K562 (cell line): ENCODE measurements at regions not wholly inside any gene's neighbourhood (a gene's known extent, or its start where the extent isn't known, plus 50 kb on each side); places are given as distances from the start of the nearest gene placed in this dataset.

ENCODE experiments used
- ATAC-seq: fragments of 200-7000 bp; cut with Tn5 transposase; 3 replicates; pipeline ENCODE4 v1.9.1; 2020; ENCODE audit warnings: moderate library complexity
- BruUV-seq: library from RNA; stranded (reverse); fragments of 400-500 nt; replicated peaks from 2 replicates; lab custom pipeline; 2021; lab: Mats Ljungman, UMichigan
- CTCF ChIA-PET: fragments of 300-600 bp; formaldehyde crosslinking; extraction: SDS; loops from one replicate; lab custom pipeline; 2021; ENCODE audit warnings: low intra/inter-chr PET ratio; lab: Yijun Ruan, JAX
- POLR2A ChIA-PET: fragments of 300-600, 350-650 bp; sonication (Branson Sonifier 250); formaldehyde crosslinking; extraction: SDS; loops from one replicate; lab custom pipeline; 2021; ENCODE audit warnings: antibody characterized with exemption, inconsistent platforms; lab: Yijun Ruan, JAX
- DNase-seq, 4 experiments: peaks; one replicate each; pipeline versions ENCODE4 v3.0.0 to v3.0.0-alpha.2; 2011 to 2018; ENCODE audit warnings: low spot score in 3 of 4, mixed read lengths in 3 of 4; ENCODE audit errors: extremely low read depth in 1 of 4
- FAIRE-seq: peaks from 2 replicates; lab custom pipeline; 2011; peaks lifted over from hg19 to GRCh38; lab: Jason Lieb, UNC
- H2AFZ ChIP-seq: 2 replicates; pipeline ENCODE4 v1.6.0; 2011; ENCODE audit warnings: low read depth, low read length, control low read depth, inconsistent platforms
- H3K27ac ChIP-seq: fragments of 200-600 bp; 3 replicates; pipeline ENCODE4 v1.8.0; 2011; ENCODE audit warnings: low read depth, mild to moderate bottlenecking, control low read depth, inconsistent platforms, low read length, moderate library complexity, mixed read lengths; ENCODE audit errors: extremely low read depth
- H3K27me3 ChIP-seq, 2 experiments: fragments of 300-600 bp in 1 of 2; 2 replicates in 1 of 2; 3 replicates in 1 of 2; pipeline versions ENCODE4 v1.6.0 to v1.8.0; 2011; ENCODE audit warnings: inconsistent platforms in 2 of 2, low read length in 2 of 2, mild to moderate bottlenecking in 1 of 2, mixed read lengths in 1 of 2, moderate library complexity in 1 of 2; ENCODE audit not compliant: control insufficient read depth in 2 of 2, insufficient read depth in 2 of 2
- H3K36me3 ChIP-seq: fragments of 300-600 bp; 3 replicates; pipeline ENCODE4 v1.8.0; 2011; ENCODE audit warnings: mild to moderate bottlenecking, low read length, inconsistent platforms; ENCODE audit not compliant: control insufficient read depth, insufficient read depth
- H3K4me1 ChIP-seq, 2 experiments: fragments of 200-600 bp in 1 of 2; replicated peaks in 1 of 2; 2 replicates in 1 of 2; 3 replicates in 1 of 2; pipeline versions ENCODE4 v1.5.1 to v1.8.0; 2011; ENCODE audit warnings: inconsistent platforms in 2 of 2, low read length in 2 of 2, mild to moderate bottlenecking in 1 of 2, mixed read lengths in 1 of 2, moderate library complexity in 1 of 2; ENCODE audit not compliant: control insufficient read depth in 2 of 2, insufficient read depth in 2 of 2
- H3K4me2 ChIP-seq: 2 replicates; pipeline ENCODE4 v1.6.1; 2011; ENCODE audit warnings: low read length, control low read depth, inconsistent platforms, mixed read lengths; ENCODE audit not compliant: insufficient read depth
- H3K4me3 ChIP-seq: fragments of 200-600 bp; sonication (generic), shearing (Covaris generic); 2 replicates; pipeline ENCODE4 v1.5.1; 2016; ENCODE audit warnings: control low read depth, inconsistent platforms
- H3K79me2 ChIP-seq: fragments of 200-600 bp; 3 replicates; pipeline ENCODE4 v1.8.0; 2011; ENCODE audit warnings: low read length, inconsistent platforms; ENCODE audit not compliant: control insufficient read depth, insufficient read depth
- H3K9ac ChIP-seq, 2 experiments: 2 replicates each; pipeline versions ENCODE4 v1.6.0 to v1.6.1; 2011; ENCODE audit warnings: low read depth in 2 of 2, low read length in 2 of 2, control low read depth in 1 of 2, inconsistent platforms in 1 of 2, mild to moderate bottlenecking in 1 of 2, mixed read lengths in 1 of 2; ENCODE audit not compliant: insufficient read depth in 1 of 2
- H3K9me1 ChIP-seq: one replicate; pipeline ENCODE4 v1.6.0; 2011; ENCODE audit warnings: inconsistent platforms, mild to moderate bottlenecking, low read length, moderate library complexity; ENCODE audit not compliant: control insufficient read depth, insufficient read depth
- H3K9me3 ChIP-seq: replicated peaks from 2 replicates; pipeline ENCODE4 v1.5.1; 2011; ENCODE audit warnings: low read depth, low read length, inconsistent platforms; ENCODE audit not compliant: control insufficient read depth, insufficient read depth
- H4K20me1 ChIP-seq: replicated peaks from 2 replicates; pipeline ENCODE4 v1.6.1; 2011; ENCODE audit warnings: low read length, inconsistent platforms, mixed read lengths; ENCODE audit not compliant: control insufficient read depth, insufficient read depth
- ARID1B ChIP-seq: fragments of 450-650 bp; IDR thresholded peaks from 2 replicates; pipeline ENCODE4 v1.6.1; 2016; ENCODE audit warnings: antibody characterized with exemption, mild to moderate bottlenecking, inconsistent platforms
- ATF1 ChIP-seq, 2 experiments: fragments of 450-650 bp in 1 of 2; IDR thresholded peaks; 2 replicates each; pipeline ENCODE4 v1.6.1; 2016; ENCODE audit warnings: missing compliant biosample characterization in 1 of 2, missing genetic modification characterization in 1 of 2
- ELF1 ChIP-seq: fragments of 200-800 bp; sonication (Bioruptor generic); IDR thresholded peaks from 2 replicates; pipeline ENCODE4 v1.6.1; 2016; ENCODE audit warnings: missing genetic modification characterization, missing compliant biosample characterization
- ERF ChIP-seq: fragments of 450-650 bp; formaldehyde crosslinking; IDR thresholded peaks from 2 replicates; pipeline ENCODE4 v1.4.0; 2020; ENCODE audit warnings: mild to moderate bottlenecking, mixed read lengths
- EZH2 ChIP-seq: IDR thresholded peaks from 2 replicates; pipeline ENCODE4 v1.6.1; 2012; ENCODE audit warnings: low read depth, mild to moderate bottlenecking, inconsistent platforms, low read length, borderline replicate concordance
- MEIS2 ChIP-seq: fragments of 450-650 bp; IDR thresholded peaks from 2 replicates; pipeline ENCODE4 v1.6.1; 2014; ENCODE audit warnings: mild to moderate bottlenecking; ENCODE audit not compliant: partially characterized antibody
- MTF1 ChIP-seq: fragments of 250-450 bp; sonication (Bioruptor Pico); IDR thresholded peaks from 2 replicates; pipeline ENCODE4 v1.9.0; 2021; ENCODE audit warnings: moderate library complexity, mild to moderate bottlenecking, inconsistent platforms, borderline replicate concordance
- NUFIP1 ChIP-seq: fragments of 450-650 bp; IDR thresholded peaks from 2 replicates; pipeline ENCODE4 v1.6.1; 2018; ENCODE audit not compliant: partially characterized antibody
- POLR2G ChIP-seq: fragments of 200-400 bp; formaldehyde crosslinking; IDR thresholded peaks from 2 replicates; pipeline ENCODE4 v1.6.1; 2017; ENCODE audit warnings: low read depth, mild to moderate bottlenecking, antibody characterized with exemption, low read length, moderate library complexity
- SLC30A9 ChIP-seq: fragments of 250-450 bp; sonication (Bioruptor Pico); IDR thresholded peaks from 2 replicates; pipeline ENCODE4 v1.8.0; 2022; ENCODE audit warnings: mild to moderate bottlenecking, moderate library complexity
- SMARCB1 ChIP-seq: IDR thresholded peaks from 2 replicates; pipeline ENCODE4 v1.6.1; 2011; ENCODE audit warnings: improper control_type of control experiment, low read depth; ENCODE audit not compliant: insufficient read length
- SOX6 ChIP-seq: fragments of 450-650 bp; IDR thresholded peaks from 2 replicates; pipeline ENCODE4 v1.6.1; 2014; ENCODE audit warnings: mild to moderate bottlenecking
- TAF7 ChIP-seq: fragments of 450-650 bp; IDR thresholded peaks from 2 replicates; pipeline ENCODE4 v1.6.1; 2016; ENCODE audit warnings: missing genetic modification characterization, missing compliant biosample characterization
- VEZF1 ChIP-seq: fragments of 200-800 bp; sonication (Bioruptor generic); IDR thresholded peaks from 2 replicates; pipeline ENCODE4 v1.6.1; 2017; ENCODE audit warnings: missing genetic modification characterization, missing compliant biosample characterization
- ZBTB11 ChIP-seq, 3 experiments: fragments of 200-800 bp in 1 of 3; fragments of 250-450 bp in 1 of 3; fragments of 450-650 bp in 1 of 3; sonication (Bioruptor Pico) in 1 of 3; sonication (Bioruptor generic) in 1 of 3; formaldehyde crosslinking in 1 of 3; IDR thresholded peaks; 2 replicates each; pipeline versions ENCODE4 v1.6.1 to v1.8.0; 2016 to 2022; ENCODE audit warnings: mild to moderate bottlenecking in 2 of 3, missing genetic modification characterization in 2 of 3, missing compliant biosample characterization in 1 of 3, moderate library complexity in 1 of 3
- ZNF512 ChIP-seq: IDR thresholded peaks from 2 replicates; pipeline ENCODE4 v1.6.1; 2016; ENCODE audit warnings: missing genetic modification characterization, missing compliant biosample characterization
- ZNF764 ChIP-seq: fragments of 250-450 bp; sonication (Bioruptor Pico); IDR thresholded peaks from 2 replicates; pipeline ENCODE4 v1.4.0; 2020; ENCODE audit warnings: low read depth, mild to moderate bottlenecking, moderate library complexity
- WGBS: fragments of 100-300 bp; shearing (Covaris generic); methylation state at CpG from one replicate; pipeline ENCODE4 v1.1.6; 2016; ENCODE audit warnings: low coverage, mixed read lengths; ENCODE audit not compliant: insufficient coverage; ENCODE audit errors: missing lambda C conversion rate; 5-methylcytosine and 5-hydroxymethylcytosine counted together
- in situ Hi-C: fragments of 300-500 bp; cut with MboI; formaldehyde crosslinking; loops from 4 replicates; pipeline ENCODE4 v1.15.0; 2018; ENCODE audit warnings: inconsistent platforms, mixed read lengths
- intact Hi-C: fragments of 100-400 bp; cut with micrococcal nuclease; formaldehyde crosslinking; loops from 2 replicates; pipeline ENCODE4 v1.14.2; 2022

GRCh38 chr1:181296180-181296579 lies 187.1 kb upstream of the CACNA1E start:
- POLR2A ChIA-PET: no interaction called here
- Histone ChIP-seq H3K27me3 (no peaks in the 10 kb centered on the region), H3K4me1 (no peaks in the 10 kb centered on the region), H3K4me2 (no peak overlapping the region), H3K79me2 (no peaks in the 10 kb centered on the region), H2AFZ (no peak overlapping the region), H3K36me3 (no peaks in the 10 kb centered on the region), H3K27ac (no peak overlapping the region), H4K20me1 (no peaks in the 10 kb centered on the region), H3K4me3 (no peak overlapping the region), H3K9ac (no peak overlapping the region), H3K9me3 (no peaks in the 10 kb centered on the region), H3K9me1 (no peaks in the 10 kb centered on the region)
- CTCF ChIA-PET: no interaction called here
- DNase-seq (no peak), ATAC-seq (no peak), FAIRE-seq (no peak)
- intact Hi-C loops: no loop called here
- 0% methylated on average over 2 of the region's 2 CpGs for WGBS
- BruUV-seq: no TSS peak
- in situ Hi-C loops: no loop called here
- no peak for TF ChIP-seq MTF1 (CRISPR knock-in tag)
- no peak for TF ChIP-seq ZBTB11 (CRISPR knock-in tag; IDR thresholded peaks at IDR 0.05)
- TF ChIP-seq EZH2: no peak
- TF ChIP-seq ATF1 (CRISPR knock-in tag; IDR thresholded peaks at IDR 0.05): no peak
- TF ChIP-seq ATF1 (tag; IDR thresholded peaks at IDR 0.05): no peak
- TF ChIP-seq SOX6: no peak
- TF ChIP-seq ELF1: no peak
- no peak for TF ChIP-seq ERF
- TF ChIP-seq ZNF764 (CRISPR knock-in tag): no peak
- TF ChIP-seq ARID1B: no peak
- TF ChIP-seq SMARCB1: no peak
- TF ChIP-seq ZNF512 (tag): no peak
- no peak for TF ChIP-seq NUFIP1
- TF ChIP-seq SLC30A9 (CRISPR knock-in tag): no peak
- TF ChIP-seq POLR2G: no peak
- TF ChIP-seq TAF7 (tag): no peak
- no peak for TF ChIP-seq VEZF1 (CRISPR knock-in tag)
- no peak for TF ChIP-seq MEIS2
